Mammary epithelial cell (primary cell): ENCODE measurements at regions not wholly inside any gene's neighbourhood (a gene's known extent, or its start where the extent isn't known, plus 50 kb on each side); places are given as distances from the start of the nearest gene placed in this dataset.

Source experiments
- CTCF ChIP-seq, 2 donors: IDR thresholded peaks in 1 of 2; conservative IDR thresholded peaks in 1 of 2; 2 replicates each; pipeline ENCODE4 v1.5.1; 2011 to 2012; ENCODE audit warnings: inconsistent platforms in 2 of 2, low read length in 2 of 2, mild to moderate bottlenecking in 2 of 2, control low read depth in 1 of 2, low read depth in 1 of 2; ENCODE audit not compliant: insufficient read depth in 1 of 2; ENCODE audit errors: extremely low read depth in 1 of 2
- EZH2 ChIP-seq: IDR thresholded peaks from 2 replicates; pipeline ENCODE4 v1.6.1; 2012; ENCODE audit warnings: low read length, inconsistent platforms, borderline replicate concordance

DNA sequence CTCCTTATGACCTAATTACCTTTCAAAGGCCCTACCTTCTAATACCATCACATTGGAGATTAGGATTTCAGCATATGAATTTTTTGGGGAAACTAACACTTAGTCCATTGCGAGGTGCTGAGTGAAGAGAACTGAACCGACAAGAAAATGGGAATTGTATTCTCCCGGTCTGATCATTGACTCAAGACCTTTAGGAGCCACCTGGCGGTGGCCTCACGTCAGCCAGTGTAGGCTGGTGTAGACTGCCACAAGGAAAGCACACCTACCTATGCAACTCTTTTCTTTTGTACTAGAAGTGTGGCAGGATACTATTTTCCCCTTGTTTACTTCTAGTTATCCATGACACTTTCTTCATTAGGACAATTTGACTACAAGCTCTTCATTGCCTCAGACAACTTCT is 333.5 kb upstream of the B3GALT2 start:
- TF ChIP-seq EZH2 (no peak), CTCF (conservative IDR thresholded peaks at IDR 0.05 in 1 of 2, IDR thresholded peaks at IDR 0.05 in 1 of 2; ENCODE audit: extremely low read depth in 1 of 2, insufficient read depth in 1 of 2, low read depth in 1 of 2, low read length in 2 of 2) (no peak)
